Bronchial epithelial cell (primary cell): ENCODE measurements at regions not wholly inside any gene's neighbourhood (a gene's known extent, or its start where the extent isn't known, plus 50 kb on each side); places are given as distances from the start of the nearest gene placed in this dataset.

ENCODE experiments used
- DNase-seq: peaks from one replicate; pipeline ENCODE4 v3.0.0-alpha.2; 2010; ENCODE audit warnings: low read depth
- FAIRE-seq: peaks from 2 replicates; lab custom pipeline; 2011; peaks lifted over from hg19 to GRCh38; lab: Jason Lieb, UNC
- H3K27me3 ChIP-seq: 2 replicates; pipeline ENCODE4 v1.5.1; 2011; ENCODE audit warnings: low read length; ENCODE audit not compliant: control insufficient read depth, insufficient read depth
- H3K36me3 ChIP-seq: 2 replicates; pipeline ENCODE4 v1.5.1; 2011; ENCODE audit warnings: low read length; ENCODE audit not compliant: control insufficient read depth, insufficient read depth
- H3K4me3 ChIP-seq: 2 replicates; pipeline ENCODE4 v1.5.1; 2011; ENCODE audit warnings: mild to moderate bottlenecking, low read depth, low read length, control low read depth
- TF ChIP-seq, protein P1 (sequence below): IDR thresholded peaks from 2 replicates; pipeline ENCODE4 v1.5.1; 2011; ENCODE audit warnings: mild to moderate bottlenecking, moderate library complexity, low read length, control low read depth, inconsistent platforms; ENCODE audit not compliant: insufficient read depth, severe bottlenecking

DNA sequence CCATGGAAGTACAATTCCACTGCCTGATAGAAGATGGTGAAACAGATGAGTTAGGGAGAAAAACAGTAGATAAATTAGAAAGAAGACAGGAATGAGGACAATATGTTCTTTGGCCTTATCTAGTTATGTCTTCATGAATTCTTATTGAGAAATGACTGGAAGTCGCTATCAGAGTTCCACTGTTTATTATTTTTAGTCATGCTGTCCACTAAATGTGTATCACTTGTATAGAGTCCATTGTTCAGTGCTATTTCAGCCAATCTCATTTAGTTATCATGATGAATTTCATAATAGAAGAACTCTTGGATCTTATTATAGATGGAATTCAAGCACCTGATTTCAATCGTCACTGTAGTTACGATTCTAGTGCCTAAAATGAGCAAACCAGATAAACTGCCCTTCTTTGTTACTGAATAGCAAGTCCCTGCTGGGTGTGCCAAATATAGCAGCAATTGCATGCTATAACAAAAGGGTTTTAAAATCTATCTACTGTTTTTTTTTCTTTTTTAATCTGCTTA, 177.7 kb upstream of the COL1A2 start:
- TF ChIP-seq, protein P1, sequence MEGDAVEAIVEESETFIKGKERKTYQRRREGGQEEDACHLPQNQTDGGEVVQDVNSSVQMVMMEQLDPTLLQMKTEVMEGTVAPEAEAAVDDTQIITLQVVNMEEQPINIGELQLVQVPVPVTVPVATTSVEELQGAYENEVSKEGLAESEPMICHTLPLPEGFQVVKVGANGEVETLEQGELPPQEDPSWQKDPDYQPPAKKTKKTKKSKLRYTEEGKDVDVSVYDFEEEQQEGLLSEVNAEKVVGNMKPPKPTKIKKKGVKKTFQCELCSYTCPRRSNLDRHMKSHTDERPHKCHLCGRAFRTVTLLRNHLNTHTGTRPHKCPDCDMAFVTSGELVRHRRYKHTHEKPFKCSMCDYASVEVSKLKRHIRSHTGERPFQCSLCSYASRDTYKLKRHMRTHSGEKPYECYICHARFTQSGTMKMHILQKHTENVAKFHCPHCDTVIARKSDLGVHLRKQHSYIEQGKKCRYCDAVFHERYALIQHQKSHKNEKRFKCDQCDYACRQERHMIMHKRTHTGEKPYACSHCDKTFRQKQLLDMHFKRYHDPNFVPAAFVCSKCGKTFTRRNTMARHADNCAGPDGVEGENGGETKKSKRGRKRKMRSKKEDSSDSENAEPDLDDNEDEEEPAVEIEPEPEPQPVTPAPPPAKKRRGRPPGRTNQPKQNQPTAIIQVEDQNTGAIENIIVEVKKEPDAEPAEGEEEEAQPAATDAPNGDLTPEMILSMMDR: no peak
- Histone ChIP-seq H3K4me3 (no peak overlapping the region), H3K27me3 (no peaks in the 10 kb centered on the region), H3K36me3 (no peaks in the 10 kb centered on the region)
- no peak for FAIRE-seq
- no peak for DNase-seq

DNA sequence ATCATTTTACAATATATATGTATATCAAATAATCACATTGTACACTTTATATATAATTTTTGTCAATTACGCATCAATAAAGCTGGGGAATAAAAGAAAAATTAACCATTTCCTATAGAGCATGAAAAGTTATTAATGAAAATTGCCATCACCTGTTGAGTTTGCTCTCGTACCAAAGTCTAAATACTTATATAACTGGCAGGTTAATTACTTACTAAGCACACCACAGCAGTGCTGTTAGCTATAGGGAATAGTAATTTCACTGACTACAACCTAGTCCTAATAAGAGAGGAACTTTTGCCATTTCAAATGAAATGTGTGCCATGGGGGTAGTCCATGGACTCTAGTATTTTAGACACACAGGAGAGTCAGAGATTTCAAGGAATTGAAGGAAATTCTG, 176.9 kb upstream of the COL1A2 start:
- TF ChIP-seq, protein P1: no peak
- no peaks in the 10 kb centered on the region for H3K27me3 ChIP-seq
- FAIRE-seq: no peak
- DNase-seq: no peak
- no peak overlapping the region for H3K4me3 ChIP-seq
- H3K36me3 ChIP-seq: no peaks in the 10 kb centered on the region

DNA sequence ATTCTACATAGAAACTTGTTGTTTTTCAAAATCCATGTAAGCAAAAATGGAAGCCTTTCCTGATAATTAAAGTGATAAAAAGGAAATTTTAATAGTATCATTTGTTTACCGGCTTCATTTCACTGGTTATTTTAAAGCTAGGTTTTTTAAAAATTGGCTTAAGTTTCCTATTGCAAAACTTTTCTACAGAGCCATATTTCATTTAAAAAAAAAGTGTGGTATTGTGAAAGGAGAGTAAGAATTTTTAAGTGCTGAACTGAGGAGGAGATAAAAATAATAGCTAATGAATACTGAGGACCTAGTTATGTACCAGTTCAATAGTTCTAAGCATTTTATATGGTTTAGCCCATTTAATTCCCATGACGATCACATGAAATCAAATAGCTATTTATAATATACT, 172.2 kb upstream of the COL1A2 start:
- DNase-seq: no peak
- TF ChIP-seq, protein P1: no peak
- no peaks in the 10 kb centered on the region for H3K36me3 ChIP-seq
- no peak overlapping the region for H3K4me3 ChIP-seq
- H3K27me3 ChIP-seq: no peaks in the 10 kb centered on the region
- no peak for FAIRE-seq

DNA sequence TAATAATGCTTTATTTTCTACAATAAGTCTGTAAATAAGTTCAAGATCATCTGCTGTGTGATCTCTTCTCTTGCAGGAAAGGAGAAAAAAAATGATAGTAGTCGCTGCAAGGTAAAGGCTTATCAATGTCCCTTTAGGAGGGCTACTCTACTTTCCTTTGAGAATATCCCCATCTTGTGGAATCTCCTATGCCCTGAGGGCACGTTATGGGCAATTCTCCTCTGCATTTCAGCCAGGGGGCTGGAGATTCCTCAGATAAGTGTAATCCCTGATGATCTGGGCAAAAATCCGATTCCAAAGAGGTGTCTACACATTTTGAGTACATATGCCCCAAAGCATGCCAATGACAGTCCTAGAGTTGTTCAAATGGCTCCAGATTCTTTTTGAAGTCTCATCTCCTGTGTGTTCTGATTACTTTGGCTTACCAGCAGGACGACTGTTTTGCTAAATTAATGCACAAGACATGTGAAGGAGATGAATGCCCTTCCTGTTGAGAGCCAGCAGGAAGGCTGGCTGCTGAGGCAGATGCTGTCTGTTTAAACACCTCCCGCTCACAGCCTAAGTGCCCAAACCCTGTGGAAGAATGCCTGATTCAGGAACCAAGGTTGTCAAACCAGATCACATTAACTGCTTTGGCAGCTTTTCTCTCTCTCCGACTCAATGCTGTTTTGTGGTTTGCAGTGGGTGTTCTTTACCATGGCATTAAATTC, 171.2 kb upstream of the COL1A2 start:
- no peak for FAIRE-seq
- TF ChIP-seq, protein P1: no peak
- Histone ChIP-seq H3K36me3 (no peaks in the 10 kb centered on the region), H3K4me3 (no peak overlapping the region), H3K27me3 (no peaks in the 10 kb centered on the region)
- DNase-seq: peak; percentile 62

DNA sequence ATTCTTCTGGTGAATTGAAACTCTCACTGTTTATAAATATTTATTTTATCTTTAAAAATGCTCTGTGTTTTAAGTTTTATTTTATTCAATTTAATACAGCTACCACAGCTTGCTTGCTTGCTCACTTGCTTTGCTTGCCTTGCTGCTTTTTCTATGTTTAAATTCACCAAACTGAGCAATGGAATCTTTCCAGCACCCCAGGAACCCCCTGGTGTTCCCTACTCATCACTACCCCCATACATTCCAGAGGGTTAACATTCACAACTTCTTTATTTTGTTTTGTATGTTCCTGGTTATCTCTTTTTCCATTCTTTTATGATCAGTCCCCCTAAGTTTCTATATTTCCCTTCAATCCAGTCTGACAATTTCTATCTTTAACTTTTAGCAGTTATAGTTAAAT, 166.5 kb upstream of the COL1A2 start:
- Histone ChIP-seq H3K36me3 (no peaks in the 10 kb centered on the region), H3K4me3 (no peak overlapping the region), H3K27me3 (no peaks in the 10 kb centered on the region)
- FAIRE-seq: no peak
- TF ChIP-seq, protein P1: no peak
- DNase-seq: no peak

DNA sequence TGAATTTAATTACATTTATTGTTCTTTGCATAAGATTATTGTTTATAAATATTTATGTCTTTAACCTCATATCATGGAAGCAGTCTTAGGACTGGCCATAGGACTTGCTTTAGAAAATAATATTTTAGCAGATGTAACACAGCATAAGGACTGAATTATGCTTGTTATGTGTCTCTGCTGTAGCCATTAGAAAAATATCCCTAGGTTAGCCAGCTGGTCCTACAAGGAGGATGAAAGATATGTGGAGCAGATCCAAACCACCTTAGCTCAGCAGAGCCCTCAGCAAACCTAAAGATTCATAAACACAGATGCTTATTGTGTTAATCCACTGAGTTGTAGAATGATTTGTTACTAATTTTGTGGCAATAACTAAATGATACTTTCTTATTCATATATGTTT, 166.0 kb upstream of the COL1A2 start:
- no peaks in the 10 kb centered on the region for H3K27me3 ChIP-seq
- no peak for FAIRE-seq
- DNase-seq: no peak
- H3K4me3 ChIP-seq: no peak overlapping the region
- no peaks in the 10 kb centered on the region for H3K36me3 ChIP-seq
- TF ChIP-seq, protein P1: no peak
